HG03060 (cell line): ENCODE measurements at regions not wholly inside any gene's neighbourhood (a gene's known extent, or its start where the extent isn't known, plus 50 kb on each side); places are given as distances from the start of the nearest gene placed in this dataset.
"Not testable (repeated sequence)": the region's sequence is repeated elsewhere in the genome, so short reads cannot be mapped to it uniquely, and the experiment has no call there.

Experiments used
- ATAC-seq: cut with Tn5 transposase; IDR thresholded peaks from one replicate; pipeline ENCODE4 v1.9.1; 2021; ENCODE audit warnings: low read depth, moderate number of reproducible peaks; ENCODE audit not compliant: unreplicated experiment

DNA sequence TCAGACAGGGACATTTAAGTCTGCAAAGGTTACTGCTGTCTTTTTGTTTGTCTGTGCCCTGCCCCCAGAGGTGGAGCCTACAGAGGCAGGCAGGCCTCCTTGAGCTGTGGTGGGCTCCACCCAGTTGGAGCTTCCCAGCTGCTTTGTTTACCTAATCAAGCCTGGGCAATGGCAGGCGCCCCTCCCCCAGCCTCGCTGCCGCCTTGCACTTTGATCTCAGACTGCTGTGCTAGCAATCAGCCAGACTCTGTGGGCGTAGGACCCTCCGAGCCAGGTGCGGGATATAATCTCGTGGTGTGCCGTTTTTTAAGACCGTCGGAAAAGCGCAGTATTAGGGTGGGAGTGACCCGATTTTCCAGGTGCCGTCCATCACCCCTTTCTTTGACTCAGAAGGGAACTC lies 96.2 kb upstream of the CLNK start:
- not testable (repeated sequence) for ATAC-seq

- ATAC-seq = not testable (repeated sequence)
These were observed 90.6 kb upstream of the CLNK start for GRCh38 chr4:10775132-10775531.

DNA sequence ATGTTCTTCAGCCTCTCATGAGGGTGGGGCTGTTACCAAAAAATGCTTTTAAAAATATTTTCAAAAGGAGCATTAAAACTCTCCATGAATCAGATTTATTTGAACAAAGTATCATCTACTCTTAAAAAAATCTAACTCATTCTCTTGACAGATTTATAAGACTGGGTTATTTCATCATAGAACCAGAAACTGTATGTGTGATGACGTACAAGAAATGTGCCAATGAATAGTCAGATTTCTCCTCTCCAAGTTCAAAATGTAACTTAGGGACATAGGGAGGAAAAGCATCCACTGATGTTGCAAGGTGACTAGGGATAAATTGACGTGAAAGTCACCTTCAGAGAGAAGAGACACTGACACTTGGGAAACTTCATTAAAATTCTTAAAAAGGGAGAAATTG lies 89.1 kb upstream of the CLNK start:
- no peak for ATAC-seq

- no peak for ATAC-seq
These were observed 88.4 kb upstream of the CLNK start for GRCh38 chr4:10773010-10773409.

DNA sequence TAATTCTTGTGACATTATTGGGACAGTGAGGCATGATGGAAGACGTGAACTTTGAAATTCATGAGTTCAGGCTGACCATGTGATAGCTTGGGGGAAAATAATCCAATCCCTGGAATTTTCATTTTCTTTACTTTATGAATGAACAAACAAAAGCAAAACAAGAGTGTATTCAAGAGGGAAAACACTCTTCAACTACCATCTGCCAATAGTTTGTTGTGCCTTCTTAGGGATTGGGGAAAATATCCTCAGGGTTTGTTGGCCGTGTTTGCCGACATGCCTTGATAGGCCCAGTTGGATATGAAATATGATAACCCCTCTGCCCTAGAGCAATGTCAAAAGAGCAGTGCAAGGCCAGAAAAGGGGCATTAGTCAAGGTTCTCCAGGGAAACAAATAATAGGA lies 80.8 kb upstream of the CLNK start:
- ATAC-seq = no peak

DNA sequence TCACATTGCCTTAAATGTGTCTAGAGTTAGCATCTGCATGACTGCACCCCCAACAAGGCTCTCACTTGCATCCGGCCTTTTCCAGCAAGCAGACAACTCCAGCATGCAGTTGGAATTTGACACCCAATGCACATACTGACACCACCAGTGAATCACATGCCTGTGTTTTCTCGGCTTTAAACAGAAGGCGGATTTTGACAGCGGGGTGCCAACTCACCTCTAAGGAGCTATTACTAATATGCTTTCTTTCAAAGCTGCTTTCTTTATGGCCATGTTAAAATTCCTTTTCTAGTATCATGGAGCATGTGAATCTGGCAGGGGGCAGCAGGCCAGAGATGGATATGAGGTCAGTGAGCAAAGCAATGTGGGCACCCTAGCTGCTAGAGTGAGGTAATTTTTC lies 78.0 kb upstream of the CLNK start:
- ATAC-seq = no peak

- ATAC-seq = no peak
These were observed 77.3 kb upstream of the CLNK start for GRCh38 chr4:10761903-10762302.

DNA sequence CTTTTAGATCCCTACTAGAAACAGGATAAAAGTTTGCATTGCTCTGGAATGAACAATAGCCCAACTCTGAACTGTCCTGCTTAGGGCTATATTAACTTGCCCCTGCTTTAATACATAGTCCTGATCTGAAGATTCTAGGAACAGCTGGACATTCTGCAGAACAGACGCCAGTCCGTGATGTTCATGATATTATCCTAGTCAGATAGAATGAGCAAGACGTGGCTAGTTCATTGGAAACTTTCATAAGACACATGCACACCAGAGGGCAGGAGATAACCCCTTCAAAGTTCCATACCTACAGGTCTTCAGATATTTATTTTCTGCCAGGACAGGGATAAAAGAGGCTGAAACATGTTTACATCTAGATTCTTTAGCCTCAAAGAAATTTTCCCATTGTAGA lies 75.5 kb upstream of the CLNK start:
- ATAC-seq = no peak

DNA sequence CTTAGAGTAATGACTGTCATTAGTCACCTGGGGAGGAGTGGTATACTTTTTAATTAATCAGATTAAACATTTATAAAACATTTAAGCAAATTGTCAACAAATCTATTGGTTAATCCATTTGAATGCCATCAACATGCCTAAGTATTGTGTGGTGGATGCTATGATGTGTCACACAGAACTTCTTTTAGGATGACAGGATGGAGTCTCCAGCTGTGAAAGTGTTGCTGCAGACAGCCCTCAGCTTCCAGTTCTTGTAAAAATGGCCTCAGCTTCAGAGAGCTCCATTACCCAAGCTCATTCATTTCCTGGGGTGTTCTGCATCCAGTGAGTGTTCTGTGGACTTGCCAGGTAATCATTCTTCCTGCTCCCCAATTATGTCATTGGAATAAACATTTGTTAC lies 74.3 kb upstream of the CLNK start:
- ATAC-seq = no peak

- ATAC-seq = no peak
These were observed 69.4 kb upstream of the CLNK start for GRCh38 chr4:10753856-10754402.

DNA sequence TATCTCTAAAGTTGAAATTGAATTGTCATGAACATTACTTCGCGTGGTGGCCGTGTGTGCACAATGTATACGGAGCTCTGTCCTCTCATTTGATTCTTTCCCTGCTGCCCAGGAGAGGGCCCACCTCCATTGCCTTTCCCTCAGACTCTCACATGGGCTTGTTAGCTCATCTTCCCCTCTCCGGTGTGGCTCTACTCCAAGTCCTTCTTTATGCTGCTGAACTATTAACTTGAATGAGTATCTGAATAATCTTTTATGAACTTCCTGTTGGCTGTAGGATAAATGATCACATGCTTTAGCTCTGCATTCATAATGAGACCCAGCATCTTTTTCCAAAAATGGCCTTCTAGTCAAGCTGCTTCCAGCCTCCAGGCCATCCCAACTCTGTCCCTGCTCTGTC lies 68.8 kb upstream of the CLNK start:
- no peak for ATAC-seq

GRCh38 chr4:10750714-10751113 lies 66.1 kb upstream of the CLNK start:
- no peak for ATAC-seq

DNA sequence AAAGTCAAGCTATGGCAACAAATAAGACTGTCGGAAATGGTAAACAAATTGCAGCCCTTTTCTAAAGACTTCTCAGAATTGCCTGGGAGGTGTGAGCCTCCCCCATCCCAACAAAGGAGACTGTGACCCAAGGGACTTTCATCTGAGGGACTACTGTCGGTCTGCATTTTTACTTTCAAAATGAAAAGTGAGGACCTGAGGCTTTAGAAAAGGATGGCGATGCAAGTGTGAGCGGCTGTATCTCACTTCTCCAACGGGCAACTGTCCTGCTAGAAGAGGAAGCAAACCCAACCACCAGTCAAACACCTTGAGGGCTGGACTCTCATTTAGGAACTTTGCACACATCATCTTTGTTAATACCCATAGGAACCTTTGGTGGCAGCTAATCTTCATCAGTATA lies 62.6 kb upstream of the CLNK start:
- ATAC-seq = no peak

- ATAC-seq = no peak
These were observed 62.0 kb upstream of the CLNK start for GRCh38 chr4:10746371-10747171.

DNA sequence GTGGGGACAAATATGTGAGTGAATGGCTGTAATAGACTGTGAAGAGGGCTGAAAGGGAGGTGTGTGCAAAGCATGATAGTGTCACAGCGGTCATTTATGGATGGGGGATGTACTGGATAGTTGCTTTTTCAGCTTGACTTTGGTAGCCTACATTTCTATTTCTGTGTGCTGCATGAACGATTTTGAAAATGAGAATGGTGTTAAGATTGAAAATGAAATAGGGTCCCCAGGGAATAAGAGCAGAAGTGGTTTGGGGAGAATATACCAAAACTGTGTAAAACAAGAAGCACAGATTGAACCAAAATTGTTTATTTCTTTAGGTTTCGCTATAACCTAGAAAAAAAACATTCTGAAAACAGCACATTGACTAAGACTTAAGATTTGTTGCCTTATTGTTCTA lies 58.8 kb upstream of the CLNK start:
- peak; percentile 72 for ATAC-seq

DNA sequence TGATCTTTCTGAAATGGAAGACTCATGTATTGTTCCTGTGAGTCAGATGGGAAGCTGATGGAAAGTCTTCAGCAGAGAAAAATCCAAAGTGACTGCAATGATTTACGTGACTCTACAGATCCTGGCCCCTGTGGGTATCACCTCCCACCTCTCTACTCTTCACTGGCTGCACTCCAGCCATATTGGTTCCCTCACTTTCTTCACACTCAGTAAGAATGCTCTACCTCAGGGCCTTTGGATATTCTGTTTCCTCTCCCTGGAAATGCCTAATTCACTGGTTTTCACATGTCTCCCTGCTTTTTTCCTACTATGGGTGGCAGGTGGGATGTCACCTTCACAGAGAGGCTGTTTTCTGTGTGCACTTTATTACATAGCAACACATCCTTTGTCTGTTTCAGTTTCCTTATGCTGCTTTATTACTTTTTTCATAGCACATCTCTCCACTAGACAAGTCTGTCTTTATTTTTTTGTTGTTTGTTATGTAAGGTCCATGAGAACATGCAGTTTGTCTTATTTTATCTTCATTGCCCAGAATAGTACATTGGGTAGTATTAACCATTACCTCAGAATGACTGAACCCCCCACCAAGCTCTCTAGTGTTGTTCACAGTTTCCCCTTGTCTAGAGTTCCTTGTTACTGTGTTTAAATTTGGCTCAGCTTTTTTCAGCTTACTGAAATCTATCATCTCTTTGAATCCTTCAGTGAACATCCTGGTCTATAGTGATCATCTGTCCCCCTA lies 57.6 kb upstream of the CLNK start:
- ATAC-seq = no peak

DNA sequence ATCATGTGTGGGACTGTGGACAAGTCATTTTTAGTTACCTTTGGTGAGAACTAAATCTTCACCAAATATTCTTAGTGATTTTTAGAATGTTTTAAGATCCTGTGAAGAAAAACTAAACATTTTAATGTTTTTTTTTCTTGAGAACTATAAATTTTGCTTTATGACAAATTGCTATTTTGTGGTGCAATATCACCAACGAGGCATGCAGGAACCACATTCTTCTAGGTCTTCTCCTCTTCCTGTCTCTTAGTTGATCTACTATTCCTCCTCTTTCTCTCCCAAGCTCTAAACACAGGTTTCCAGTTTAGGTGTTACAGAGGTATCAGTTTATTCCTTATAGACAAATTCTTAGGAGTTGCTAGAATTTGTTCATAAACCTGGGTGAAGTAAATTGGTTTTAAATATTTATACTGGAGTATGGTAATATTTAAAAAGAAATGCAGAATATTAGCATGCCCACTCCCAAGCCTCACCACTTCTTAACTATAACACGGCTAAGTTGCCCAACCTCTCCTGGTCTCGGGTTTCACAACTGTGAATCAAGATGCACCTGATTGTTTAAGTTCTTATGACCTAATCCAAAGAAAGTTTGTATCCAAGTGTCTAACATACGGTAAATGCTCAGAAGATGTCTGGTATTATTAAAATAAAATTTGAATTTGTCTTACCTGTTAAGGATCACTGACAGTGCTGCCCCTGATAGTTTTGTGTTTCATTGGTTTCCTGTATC lies 56.5 kb upstream of the CLNK start:
- ATAC-seq = no peak

- no peak for ATAC-seq
These were observed 55.7 kb upstream of the CLNK start for GRCh38 chr4:10740251-10740650.

GRCh38 chr4:10738826-10739489 lies 54.4 kb upstream of the CLNK start:
- ATAC-seq = no peak

DNA sequence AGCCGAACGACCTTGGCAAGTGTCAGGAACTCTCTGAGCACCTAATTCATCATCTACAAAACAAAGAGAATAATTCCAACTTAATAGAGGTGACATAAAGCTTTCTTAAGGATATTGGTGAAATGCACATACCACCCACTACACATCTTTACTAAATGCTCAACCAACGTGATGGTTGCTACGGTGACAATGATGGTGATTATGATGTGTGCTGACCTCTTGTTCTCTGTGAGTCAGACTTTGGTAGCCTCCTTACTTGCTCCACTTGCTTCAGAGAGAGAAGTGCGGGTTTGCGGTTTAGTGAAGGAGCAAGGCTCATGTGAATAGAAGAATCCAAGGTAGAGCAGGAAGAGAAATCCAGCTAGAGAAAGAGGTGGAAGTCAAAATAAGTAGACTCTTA lies 52.8 kb upstream of the CLNK start:
- ATAC-seq = no peak

- ATAC-seq = no peak
These were observed 52.3 kb upstream of the CLNK start for GRCh38 chr4:10736895-10737294.
